ELF-1 (cell line): ENCODE measurements at regions not wholly inside any gene's neighbourhood (a gene's known extent, or its start where the extent isn't known, plus 50 kb on each side); places are given as distances from the start of the nearest gene placed in this dataset.

Experiments
- DNase-seq: peaks from one replicate; pipeline ENCODE4 v3.0.0-alpha.2; 2016; ENCODE audit warnings: low read depth, low spot score

- no peak for DNase-seq
Observed at GRCh38 chr12:98389593-98389992, 125.8 kb upstream of the TMPO start.

DNA sequence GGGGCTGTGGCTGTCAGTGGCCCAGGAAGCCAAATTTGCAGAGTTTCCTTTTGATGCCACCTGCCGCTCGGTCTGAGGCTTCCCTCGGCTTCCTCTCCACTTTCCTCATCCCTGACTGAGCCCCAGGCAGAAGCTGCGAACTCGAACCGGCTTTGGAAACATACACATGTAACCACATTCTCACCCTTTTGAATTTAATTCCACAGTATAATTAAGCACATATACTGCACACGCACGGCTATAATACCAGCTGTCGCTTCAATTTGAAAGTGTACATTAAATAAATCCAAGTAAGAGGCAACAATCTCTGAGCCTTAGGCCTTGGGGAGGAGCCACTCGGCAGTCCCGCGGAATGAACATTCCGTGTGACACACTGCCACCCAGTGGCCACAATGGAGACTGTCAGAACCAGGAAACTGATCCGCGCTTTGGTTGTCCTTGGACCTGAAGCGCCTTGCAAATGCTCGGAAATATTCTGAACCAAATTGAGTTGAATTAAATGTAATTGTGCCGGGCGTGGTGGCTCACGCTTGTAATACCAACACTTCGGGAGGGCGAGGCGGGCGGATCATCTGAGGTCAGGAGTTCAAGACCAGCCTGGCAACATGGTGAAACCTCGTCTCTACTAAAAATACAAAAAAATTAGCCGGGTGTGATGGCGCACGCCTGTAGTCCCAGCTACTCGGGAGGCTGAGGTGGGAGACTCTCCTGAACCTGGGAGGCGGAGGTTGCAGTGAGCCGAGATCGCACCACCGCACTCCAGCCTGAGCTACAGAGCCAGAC lies 117.9 kb upstream of the TMPO start:
- peak; percentile 90 for DNase-seq

- DNase-seq, result peak; percentile 76
Observed at GRCh38 chr12:98399532-98399931, 115.9 kb upstream of the TMPO start.

- no peak for DNase-seq
Observed at GRCh38 chr12:98401427-98401826, 114.0 kb upstream of the TMPO start.

GRCh38 chr12:98402091-98402490 lies 113.3 kb upstream of the TMPO start:
- no peak for DNase-seq

DNA sequence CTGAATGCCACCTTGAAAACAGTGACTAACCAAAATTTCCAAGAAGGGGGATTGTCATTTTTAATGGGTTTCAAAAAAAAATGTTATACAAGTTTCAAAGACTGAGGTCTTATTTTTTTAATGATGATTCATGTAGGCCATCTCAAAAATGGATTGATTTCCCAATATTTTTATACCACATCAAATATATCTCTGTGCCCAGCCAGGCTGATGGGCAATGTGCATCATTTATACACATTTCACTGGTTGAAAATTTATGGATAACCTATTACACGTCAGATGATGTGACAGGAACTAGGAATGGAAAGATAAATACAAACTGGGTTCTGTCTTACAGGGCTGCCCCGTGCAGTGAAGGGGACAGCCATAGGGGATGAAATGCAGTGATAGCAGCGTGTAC lies 112.7 kb upstream of the TMPO start:
- no peak for DNase-seq

DNA sequence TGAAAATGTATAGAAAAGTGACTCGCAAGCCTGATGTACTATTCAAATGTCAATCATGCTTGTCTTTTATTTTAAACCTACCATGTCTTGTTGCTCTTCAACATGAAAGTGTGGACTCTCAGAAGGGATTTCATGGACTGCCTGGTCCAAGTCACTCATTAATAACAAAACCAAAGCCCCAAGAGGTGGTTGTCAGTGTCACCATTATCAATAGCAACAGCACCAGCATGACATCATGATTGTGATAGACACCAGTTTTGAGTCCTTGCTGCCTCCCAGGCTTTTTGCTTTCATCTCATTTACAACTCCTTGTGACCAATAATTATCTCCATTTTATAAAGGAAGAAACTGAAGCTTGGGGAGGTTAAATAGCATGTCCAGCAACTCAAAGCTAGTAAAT lies 112.0 kb upstream of the TMPO start:
- DNase-seq, result no peak

DNA sequence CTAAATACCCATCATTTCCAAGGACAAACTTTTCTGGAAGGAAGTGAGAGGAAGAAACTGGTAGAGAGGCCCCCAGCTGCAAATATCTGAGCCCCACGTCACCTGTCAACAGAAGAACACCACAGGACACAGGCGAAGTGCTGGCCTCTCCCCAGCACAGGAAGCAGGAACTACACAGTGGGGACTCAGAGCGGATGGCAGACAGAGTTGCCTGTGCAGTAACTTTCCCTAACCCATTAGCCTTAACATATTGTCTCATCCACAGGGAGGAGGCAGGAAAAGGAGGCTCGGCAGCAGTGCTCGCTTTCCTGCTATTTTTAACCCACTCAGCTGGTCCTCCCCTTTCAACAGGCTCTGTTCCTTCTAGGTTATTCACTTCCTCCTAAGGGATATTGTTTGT lies 111.5 kb upstream of the TMPO start:
- no peak for DNase-seq

- DNase-seq, result no peak
Observed at GRCh38 chr12:98405805-98406366, 109.5 kb upstream of the TMPO start.

DNA sequence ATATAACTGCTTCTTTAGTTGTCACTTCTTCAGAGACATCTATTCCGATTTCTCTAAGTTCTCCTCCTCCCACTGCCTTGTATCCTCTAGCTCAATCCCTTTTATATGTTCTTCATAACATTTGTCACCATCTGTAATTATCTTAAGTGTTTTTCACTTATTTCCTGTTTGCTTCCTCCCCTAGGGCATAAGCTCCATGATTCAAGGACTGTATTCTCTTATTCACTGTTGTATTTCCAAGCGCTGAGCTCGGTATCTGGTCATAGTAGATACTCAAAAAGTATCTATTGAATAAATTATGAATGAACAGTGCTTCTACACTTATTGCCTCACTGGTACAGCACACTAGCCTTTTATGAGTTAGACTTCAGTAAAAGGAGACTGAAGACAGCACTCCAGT lies 109.0 kb upstream of the TMPO start:
- DNase-seq, result no peak

GRCh38 chr12:98408681-98409080 lies 106.7 kb upstream of the TMPO start:
- no peak for DNase-seq

GRCh38 chr12:98409548-98409947 lies 105.8 kb upstream of the TMPO start:
- no peak for DNase-seq

GRCh38 chr12:98410356-98410755 lies 105.0 kb upstream of the TMPO start:
- no peak for DNase-seq

- DNase-seq, result no peak
Observed at GRCh38 chr12:98416845-98417244, 98.5 kb upstream of the TMPO start.

DNA sequence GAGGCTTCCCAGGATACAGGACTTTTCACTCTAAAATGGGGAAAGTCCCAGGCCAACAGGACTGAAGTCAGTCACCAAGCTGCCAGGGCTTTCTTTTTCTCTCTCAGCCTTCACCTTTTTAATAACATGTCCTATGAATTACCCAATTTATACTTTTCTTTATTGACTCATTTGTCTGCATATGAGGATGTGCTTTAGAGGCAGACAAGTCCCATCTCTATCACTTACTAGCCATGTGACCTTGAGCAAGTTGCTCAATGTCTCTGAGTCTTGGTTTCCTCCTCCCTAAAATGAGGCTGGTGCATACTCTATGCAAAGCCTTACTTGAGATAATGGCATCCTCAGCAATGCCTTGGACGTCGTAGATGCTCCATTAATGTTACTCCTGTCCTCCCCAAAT lies 98.1 kb upstream of the TMPO start:
- no peak for DNase-seq

- peak; percentile 72 for DNase-seq
Observed at GRCh38 chr12:98418357-98419075, 96.9 kb upstream of the TMPO start.

GRCh38 chr12:98419081-98419794 lies 96.2 kb upstream of the TMPO start:
- no peak for DNase-seq

DNA sequence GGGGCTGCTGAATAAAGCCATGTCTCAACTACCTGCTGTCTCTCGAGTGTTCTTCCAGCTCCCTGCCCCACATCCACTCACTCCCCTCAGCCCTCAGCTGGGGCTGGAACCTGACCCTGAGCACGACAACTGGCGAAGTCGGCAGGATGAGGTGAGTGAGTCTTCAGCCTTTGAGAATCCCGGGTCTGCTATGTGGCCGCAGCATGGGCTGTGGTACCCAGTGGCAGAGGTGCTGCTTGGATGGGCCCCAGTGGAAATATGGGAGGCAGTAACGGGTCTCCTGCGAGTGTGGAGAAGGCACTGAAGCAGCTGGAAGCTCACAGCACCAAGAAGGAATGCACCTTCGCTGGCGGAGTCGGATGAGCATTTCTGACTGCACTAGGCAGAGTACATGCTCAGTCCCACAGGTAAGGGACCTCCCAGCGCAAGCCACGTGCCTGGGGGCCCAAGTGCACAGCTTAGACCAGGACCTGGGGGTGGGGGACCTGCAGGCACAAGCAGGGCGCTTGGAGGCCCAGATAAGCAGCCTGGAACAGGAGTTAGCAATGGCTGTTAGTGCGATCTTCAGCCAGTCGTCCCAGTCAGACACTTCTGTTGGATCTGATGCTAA lies 95.5 kb upstream of the TMPO start:
- no peak for DNase-seq

GRCh38 chr12:98420461-98420860 lies 94.9 kb upstream of the TMPO start:
- DNase-seq, result no peak

DNA sequence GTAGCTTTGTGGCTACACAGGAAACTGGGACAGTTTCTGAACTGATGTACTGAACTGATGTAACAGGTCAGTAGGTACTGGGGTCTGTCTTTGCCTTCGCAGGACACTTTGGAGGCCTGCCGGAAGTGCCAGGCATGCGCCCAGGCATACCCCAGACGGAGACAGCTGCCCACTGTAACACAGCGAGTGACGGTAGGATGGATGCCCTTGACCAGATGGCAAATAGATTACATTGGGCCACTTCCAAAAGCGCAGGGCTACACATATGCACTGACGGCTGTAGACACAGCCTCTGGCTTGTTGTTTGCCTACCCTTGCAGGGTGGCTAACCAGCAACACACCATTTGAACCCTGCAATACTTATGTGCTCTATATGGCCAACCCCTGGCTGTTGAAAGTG lies 94.1 kb upstream of the TMPO start:
- no peak for DNase-seq

GRCh38 chr12:98422359-98422758 lies 93.0 kb upstream of the TMPO start:
- no peak for DNase-seq

- peak; percentile 35 for DNase-seq
Observed at GRCh38 chr12:98422812-98423211, 92.6 kb upstream of the TMPO start.
